A673 (cell line): ENCODE measurements at regions not wholly inside any gene's neighbourhood (a gene's known extent, or its start where the extent isn't known, plus 50 kb on each side); places are given as distances from the start of the nearest gene placed in this dataset.

ENCODE experiments used
- BruUV-seq: library from RNA; stranded (reverse); fragments of 400-500 nt; replicated peaks from 2 replicates; lab custom pipeline; 2021; lab: Mats Ljungman, UMichigan
- CTCF ChIA-PET: fragments of 300-600 bp; sonication (Branson Sonifier 250); formaldehyde crosslinking; loops from one replicate; lab custom pipeline; 2022; ENCODE audit warnings: antibody characterized with exemption; lab: Charles Lee
- POLR2A ChIA-PET: fragments of 300-600 bp; sonication (Branson Sonifier 250); formaldehyde crosslinking; loops from one replicate; lab custom pipeline; 2022; ENCODE audit warnings: antibody characterized with exemption; ENCODE audit not compliant: low non-redundant PET; lab: Charles Lee
- DNase-seq: peaks from one replicate; pipeline ENCODE4 v3.0.0-alpha.2; 2015; ENCODE audit warnings: low spot score
- H3K27ac ChIP-seq: fragments of 200-600 bp; sonication (generic); 2 replicates; pipeline ENCODE4 v1.5.1; 2016; ENCODE audit warnings: mixed run types, low read depth, mild to moderate bottlenecking, mixed read lengths, antibody characterized with exemption, low read length; ENCODE audit not compliant: poor library complexity, severe bottlenecking
- H3K27me3 ChIP-seq: fragments of 200-600 bp; sonication (generic); replicated peaks from 2 replicates; pipeline ENCODE4 v1.6.1; 2017; ENCODE audit warnings: mixed run types, low read depth, mild to moderate bottlenecking, mixed read lengths, antibody characterized with exemption, low read length; ENCODE audit not compliant: insufficient read depth, poor library complexity
- H3K36me3 ChIP-seq: fragments of 200-600 bp; sonication (generic); 2 replicates; pipeline ENCODE4 v1.6.1; 2016; ENCODE audit warnings: mixed run types, mild to moderate bottlenecking, mixed read lengths, antibody characterized with exemption, low read length; ENCODE audit not compliant: insufficient read depth, poor library complexity, severe bottlenecking
- H3K4me1 ChIP-seq: fragments of 200-600 bp; sonication (generic); 2 replicates; pipeline ENCODE4 v1.6.1; 2017; ENCODE audit warnings: mixed run types, mild to moderate bottlenecking, mixed read lengths, antibody characterized with exemption, low read length; ENCODE audit not compliant: insufficient read depth, poor library complexity, severe bottlenecking
- H3K4me3 ChIP-seq: fragments of 200-600 bp; sonication (generic); 2 replicates; pipeline ENCODE4 v1.5.1; 2016; ENCODE audit warnings: low read depth, mixed run types, mild to moderate bottlenecking, mixed read lengths, low read length; ENCODE audit not compliant: poor library complexity, severe bottlenecking
- H3K9me3 ChIP-seq: fragments of 200-600 bp; sonication (generic); 2 replicates; pipeline ENCODE4 v1.6.1; 2016; ENCODE audit warnings: mixed run types, low read depth, mild to moderate bottlenecking, mixed read lengths, antibody characterized with exemption, low read length; ENCODE audit not compliant: poor library complexity, severe bottlenecking
- EZH2 ChIP-seq: fragments of 200-600 bp; sonication (generic); IDR thresholded peaks from 2 replicates; pipeline ENCODE4 v1.6.1; 2017; ENCODE audit warnings: borderline replicate concordance, low read depth, mild to moderate bottlenecking, mixed read lengths, antibody characterized with exemption, low read length; ENCODE audit not compliant: poor library complexity, severe bottlenecking
- intact Hi-C: fragments of 100-400 bp; cut with micrococcal nuclease; formaldehyde crosslinking; loops from one replicate; pipeline ENCODE4 v1.10.0; 2022; ENCODE audit not compliant: unreplicated experiment
- TF ChIP-seq, protein P1 (sequence below): fragments of 300-800, 200-600 bp; sonication (generic); conservative IDR thresholded peaks from 2 replicates; pipeline ENCODE4 v1.5.1; 2017; ENCODE audit warnings: low read depth, mild to moderate bottlenecking, antibody characterized with exemption, low read length, moderate library complexity, mixed read lengths

DNA sequence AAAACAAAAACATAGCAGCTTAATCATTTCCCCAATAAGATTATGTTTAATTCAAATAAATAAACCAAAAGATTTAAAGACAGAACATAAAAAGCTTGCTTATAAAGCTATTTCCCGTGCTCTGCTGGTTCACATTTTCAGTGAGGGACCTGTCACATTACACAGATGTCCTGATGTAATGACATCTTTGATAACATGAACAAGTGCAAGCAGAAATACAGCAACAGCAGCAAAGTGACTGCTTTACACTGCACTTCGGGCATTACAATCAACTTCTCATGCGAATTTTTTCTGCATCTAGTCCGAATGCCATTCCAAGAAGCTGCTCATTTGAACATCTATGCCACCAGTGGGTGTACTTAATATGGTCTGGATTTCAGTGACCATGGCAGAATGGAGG lies 940.3 kb upstream of the IGFBP7 start:
- DNase-seq: no peak
- intact Hi-C loops: no loop called here
- H3K9me3 ChIP-seq: no peaks in the 10 kb centered on the region
- no peak overlapping the region for H3K4me3 ChIP-seq
- TF ChIP-seq, protein P1, sequence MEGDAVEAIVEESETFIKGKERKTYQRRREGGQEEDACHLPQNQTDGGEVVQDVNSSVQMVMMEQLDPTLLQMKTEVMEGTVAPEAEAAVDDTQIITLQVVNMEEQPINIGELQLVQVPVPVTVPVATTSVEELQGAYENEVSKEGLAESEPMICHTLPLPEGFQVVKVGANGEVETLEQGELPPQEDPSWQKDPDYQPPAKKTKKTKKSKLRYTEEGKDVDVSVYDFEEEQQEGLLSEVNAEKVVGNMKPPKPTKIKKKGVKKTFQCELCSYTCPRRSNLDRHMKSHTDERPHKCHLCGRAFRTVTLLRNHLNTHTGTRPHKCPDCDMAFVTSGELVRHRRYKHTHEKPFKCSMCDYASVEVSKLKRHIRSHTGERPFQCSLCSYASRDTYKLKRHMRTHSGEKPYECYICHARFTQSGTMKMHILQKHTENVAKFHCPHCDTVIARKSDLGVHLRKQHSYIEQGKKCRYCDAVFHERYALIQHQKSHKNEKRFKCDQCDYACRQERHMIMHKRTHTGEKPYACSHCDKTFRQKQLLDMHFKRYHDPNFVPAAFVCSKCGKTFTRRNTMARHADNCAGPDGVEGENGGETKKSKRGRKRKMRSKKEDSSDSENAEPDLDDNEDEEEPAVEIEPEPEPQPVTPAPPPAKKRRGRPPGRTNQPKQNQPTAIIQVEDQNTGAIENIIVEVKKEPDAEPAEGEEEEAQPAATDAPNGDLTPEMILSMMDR: no peak
- no peak for TF ChIP-seq EZH2
- no peaks in the 10 kb centered on the region for H3K36me3 ChIP-seq
- no peaks in the 10 kb centered on the region for H3K4me1 ChIP-seq
- H3K27me3 ChIP-seq: no peaks in the 10 kb centered on the region
- ChIA-PET POLR2A (no interaction called here), CTCF (no interaction called here)
- no TSS peak for BruUV-seq
- H3K27ac ChIP-seq: no peak overlapping the region

DNA sequence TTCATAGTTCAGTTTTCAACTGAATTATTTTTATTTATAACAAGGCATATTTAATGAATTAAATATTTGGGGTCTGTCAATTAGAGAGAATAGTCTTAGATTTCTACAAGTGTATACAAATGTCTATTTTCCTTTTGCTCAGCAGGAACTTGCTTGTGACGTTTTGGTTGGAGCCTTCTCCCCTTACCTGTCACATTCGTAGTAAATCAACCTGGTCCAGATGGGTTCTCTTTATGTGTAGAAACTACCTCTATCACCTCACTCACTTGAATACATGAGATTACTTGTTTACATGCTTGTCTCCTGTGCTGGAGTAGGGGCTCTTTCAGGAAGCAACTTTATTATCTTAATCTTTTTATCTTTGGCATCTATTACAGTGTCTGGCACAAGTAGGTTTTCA lies 938.3 kb upstream of the IGFBP7 start:
- Histone ChIP-seq H3K27me3 (no peaks in the 10 kb centered on the region), H3K9me3 (no peaks in the 10 kb centered on the region), H3K4me1 (no peaks in the 10 kb centered on the region), H3K4me3 (no peak overlapping the region), H3K27ac (no peak overlapping the region), H3K36me3 (no peaks in the 10 kb centered on the region)
- no peak for TF ChIP-seq EZH2
- TF ChIP-seq, protein P1: no peak
- BruUV-seq: no TSS peak
- ChIA-PET POLR2A (no interaction called here), CTCF (no interaction called here)
- no peak for DNase-seq
- intact Hi-C loops: no loop called here

DNA sequence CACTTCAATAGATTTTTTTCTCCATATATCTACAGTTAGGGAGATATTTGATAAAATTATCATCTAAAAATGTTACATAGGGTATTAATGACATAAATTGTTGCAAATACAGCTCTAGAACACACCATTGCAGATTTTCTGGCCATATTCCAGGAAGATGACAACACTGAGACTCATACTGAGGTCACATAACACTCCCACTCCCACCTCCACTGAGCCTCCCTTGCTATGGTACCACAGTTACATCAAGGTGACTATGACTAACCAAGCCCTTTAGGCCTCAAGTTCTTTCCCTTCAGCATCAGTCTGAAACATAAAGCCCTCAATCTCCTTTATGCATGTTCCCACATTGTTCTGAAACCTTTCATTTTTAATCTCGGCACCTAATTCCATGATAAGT lies 932.0 kb upstream of the IGFBP7 start:
- no peaks in the 10 kb centered on the region for H3K9me3 ChIP-seq
- ChIA-PET POLR2A (no interaction called here), CTCF (no interaction called here)
- H3K27ac ChIP-seq: no peak overlapping the region
- H3K4me3 ChIP-seq: no peak overlapping the region
- no peaks in the 10 kb centered on the region for H3K4me1 ChIP-seq
- BruUV-seq: no TSS peak
- no peak for TF ChIP-seq EZH2
- TF ChIP-seq, protein P1: no peak
- no peaks in the 10 kb centered on the region for H3K36me3 ChIP-seq
- H3K27me3 ChIP-seq: no peaks in the 10 kb centered on the region
- no peak for DNase-seq
- intact Hi-C loops: no loop called here
